Gastrocnemius medialis (tissue), 4 donors: ENCODE measurements at regions not wholly inside any gene's neighbourhood (a gene's known extent, or its start where the extent isn't known, plus 50 kb on each side); places are given as distances from the start of the nearest gene placed in this dataset.

Source experiments
- CTCF ChIP-seq, 5 experiments: fragments of 450-650 bp in 3 of 5; fragments of 200-600 bp in 2 of 5; sonication (generic) in 2 of 5; IDR thresholded peaks in 4 of 5; conservative IDR thresholded peaks in 1 of 5; 1 replicate in 4 of 5; 2 replicates in 1 of 5; pipeline ENCODE4 v1.5.1; 2016 to 2019; ENCODE audit warnings: antibody characterized with exemption in 5 of 5, mild to moderate bottlenecking in 3 of 5, moderate library complexity in 3 of 5
- POLR2A ChIP-seq, 2 donors: fragments of 450-650 bp; IDR thresholded peaks; one replicate each; pipeline ENCODE4 v1.6.1; 2017; ENCODE audit warnings: antibody characterized with exemption in 2 of 2, mild to moderate bottlenecking in 2 of 2, moderate library complexity in 2 of 2

GRCh38 chr16:51500306-51500705 lies 349.2 kb upstream of the SALL1 start:
- TF ChIP-seq POLR2A (IDR thresholded peaks at IDR 0.05) (no peak), CTCF (IDR thresholded peaks at IDR 0.05 in 4 of 5, conservative IDR thresholded peaks at IDR 0.05 in 1 of 5) (no peak)
